Ovary (tissue), 3 donors: ENCODE measurements at regions not wholly inside any gene's neighbourhood (a gene's known extent, or its start where the extent isn't known, plus 50 kb on each side); places are given as distances from the start of the nearest gene placed in this dataset.

Experiments used
- EP300 ChIP-seq: sonication (generic); formaldehyde crosslinking; IDR thresholded peaks from one replicate; pipeline ENCODE4 v1.6.1; 2017; ENCODE audit warnings: antibody characterized with exemption
- POLR2A ChIP-seq: fragments of 450-650 bp; IDR thresholded peaks from one replicate; pipeline ENCODE4 v1.6.1; 2017; ENCODE audit warnings: antibody characterized with exemption, mild to moderate bottlenecking, moderate library complexity
- TF ChIP-seq, protein P1 (sequence below), 3 donors: fragments of 450-650 bp in 2 of 3; fragments of 200-600 bp in 1 of 3; IDR thresholded peaks; one replicate each; pipeline versions ENCODE4 v1.5.1 to v1.8.0; 2016 to 2022; ENCODE audit warnings: antibody characterized with exemption in 3 of 3, mild to moderate bottlenecking in 1 of 3
- donor health status: DM: no; HTN: no; CAD: no.

DNA sequence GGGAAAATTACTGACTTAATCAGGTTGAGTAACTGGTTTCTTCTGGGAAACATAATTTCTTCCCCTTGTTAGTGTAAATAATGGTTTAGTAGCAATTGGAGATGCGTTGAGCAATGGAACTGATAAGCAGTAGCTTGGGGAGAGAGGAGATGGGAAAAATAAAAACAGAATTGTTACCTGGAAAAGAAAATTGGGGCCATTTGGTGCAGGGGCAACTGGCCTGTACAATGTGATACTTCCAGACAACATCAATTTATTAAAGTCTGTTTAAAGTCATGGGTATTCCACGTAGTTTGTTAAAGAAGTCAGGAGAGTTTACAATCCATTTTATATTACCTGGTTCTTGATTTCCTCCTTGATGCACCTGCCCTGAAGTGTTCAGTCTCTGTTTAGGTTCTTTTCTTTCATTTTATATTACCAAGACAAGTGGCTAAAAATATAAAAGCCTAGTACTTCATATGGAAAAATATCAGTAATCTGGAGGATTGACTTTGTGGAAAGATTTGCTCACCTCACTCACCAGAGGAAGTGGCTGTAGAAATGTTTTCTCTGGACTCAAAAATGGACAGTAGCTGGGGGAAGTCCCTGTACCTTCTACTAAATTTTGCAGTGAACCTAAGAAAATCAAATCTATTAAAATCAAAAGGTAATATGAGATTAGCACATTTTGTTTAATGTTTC lies 161.0 kb downstream of the DDX1 start:
- TF ChIP-seq, protein P1, sequence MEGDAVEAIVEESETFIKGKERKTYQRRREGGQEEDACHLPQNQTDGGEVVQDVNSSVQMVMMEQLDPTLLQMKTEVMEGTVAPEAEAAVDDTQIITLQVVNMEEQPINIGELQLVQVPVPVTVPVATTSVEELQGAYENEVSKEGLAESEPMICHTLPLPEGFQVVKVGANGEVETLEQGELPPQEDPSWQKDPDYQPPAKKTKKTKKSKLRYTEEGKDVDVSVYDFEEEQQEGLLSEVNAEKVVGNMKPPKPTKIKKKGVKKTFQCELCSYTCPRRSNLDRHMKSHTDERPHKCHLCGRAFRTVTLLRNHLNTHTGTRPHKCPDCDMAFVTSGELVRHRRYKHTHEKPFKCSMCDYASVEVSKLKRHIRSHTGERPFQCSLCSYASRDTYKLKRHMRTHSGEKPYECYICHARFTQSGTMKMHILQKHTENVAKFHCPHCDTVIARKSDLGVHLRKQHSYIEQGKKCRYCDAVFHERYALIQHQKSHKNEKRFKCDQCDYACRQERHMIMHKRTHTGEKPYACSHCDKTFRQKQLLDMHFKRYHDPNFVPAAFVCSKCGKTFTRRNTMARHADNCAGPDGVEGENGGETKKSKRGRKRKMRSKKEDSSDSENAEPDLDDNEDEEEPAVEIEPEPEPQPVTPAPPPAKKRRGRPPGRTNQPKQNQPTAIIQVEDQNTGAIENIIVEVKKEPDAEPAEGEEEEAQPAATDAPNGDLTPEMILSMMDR (IDR thresholded peaks at IDR 0.05), result no peak
- TF ChIP-seq EP300, result no peak
- no peak for TF ChIP-seq POLR2A
